Common myeloid progenitor, CD34-positive (primary cell): ENCODE measurements at regions not wholly inside any gene's neighbourhood (a gene's known extent, or its start where the extent isn't known, plus 50 kb on each side); places are given as distances from the start of the nearest gene placed in this dataset.

Experiments used
- CTCF ChIA-PET: fragments of 350-600 bp; sonication (Branson Sonifier 250); formaldehyde crosslinking; loops from one replicate; lab custom pipeline; 2021; ENCODE audit warnings: antibody characterized with exemption; lab: Charles Lee
- POLR2A ChIA-PET: fragments of 350-600 bp; sonication (Branson Sonifier 250); formaldehyde crosslinking; loops from one replicate; lab custom pipeline; 2021; ENCODE audit warnings: antibody characterized with exemption; lab: Charles Lee
- DNase-seq, 3 donors: peaks; one replicate each; pipeline versions ENCODE4 v3.0.0 to v3.0.0-alpha.2; 2013
- H3K27ac ChIP-seq, 2 experiments: 1 replicate in 1 of 2; 2 replicates in 1 of 2; pipeline ENCODE4 v1.7.0; 2013; ENCODE audit warnings: inconsistent platforms in 2 of 2, low read length in 2 of 2, mild to moderate bottlenecking in 2 of 2, low read depth in 1 of 2, moderate library complexity in 1 of 2; ENCODE audit not compliant: severe bottlenecking in 2 of 2, insufficient read depth in 1 of 2, poor library complexity in 1 of 2
- H3K27me3 ChIP-seq, 5 experiments: replicated peaks in 2 of 5; 1 replicate in 3 of 5; 2 replicates in 2 of 5; pipeline versions ENCODE4 v1.6.1 to v1.7.0; 2013; ENCODE audit warnings: low read length in 4 of 5, mild to moderate bottlenecking in 2 of 5, moderate library complexity in 2 of 5, inconsistent platforms in 1 of 5; ENCODE audit not compliant: insufficient read depth in 5 of 5, control insufficient read depth in 4 of 5
- H3K36me3 ChIP-seq, 4 experiments: 1 replicate in 2 of 4; 2 replicates in 2 of 4; pipeline versions ENCODE4 v1.6.1 to v1.7.0; 2013; ENCODE audit warnings: low read length in 3 of 4, control low read depth in 1 of 4, mild to moderate bottlenecking in 1 of 4; ENCODE audit not compliant: control insufficient read depth in 4 of 4, insufficient read depth in 4 of 4
- H3K4me1 ChIP-seq, 4 experiments: 1 replicate in 3 of 4; 2 replicates in 1 of 4; pipeline versions ENCODE4 v1.6.1 to v1.7.1; 2013; ENCODE audit warnings: low read length in 3 of 4, mild to moderate bottlenecking in 3 of 4, control low read depth in 1 of 4, inconsistent platforms in 1 of 4, moderate library complexity in 1 of 4; ENCODE audit not compliant: control insufficient read depth in 4 of 4, insufficient read depth in 4 of 4; ENCODE audit errors: control extremely low read depth in 1 of 4
- H3K4me3 ChIP-seq, 7 experiments: 1 replicate in 4 of 7; 2 replicates in 3 of 7; pipeline versions ENCODE4 v1.5.1 to v1.7.0; 2013; ENCODE audit warnings: mild to moderate bottlenecking in 7 of 7, low read length in 6 of 7, moderate library complexity in 6 of 7, inconsistent platforms in 2 of 7, low read depth in 2 of 7, control low read depth in 1 of 7; ENCODE audit not compliant: insufficient read depth in 4 of 7, control insufficient read depth in 1 of 7; ENCODE audit errors: extremely low read depth in 1 of 7
- H3K9me3 ChIP-seq, 5 experiments: 1 replicate in 4 of 5; 2 replicates in 1 of 5; pipeline versions ENCODE4 v1.6.1 to v1.7.1; 2013; ENCODE audit warnings: low read length in 4 of 5, mild to moderate bottlenecking in 2 of 5, inconsistent platforms in 1 of 5, low read depth in 1 of 5, moderate library complexity in 1 of 5; ENCODE audit not compliant: control insufficient read depth in 4 of 5, insufficient read depth in 2 of 5; ENCODE audit errors: control extremely low read depth in 1 of 5
- WGBS: methylation state at CpG from one replicate; pipeline ENCODE4 v1.1.5; 2013; ENCODE audit not compliant: insufficient coverage; 5-methylcytosine and 5-hydroxymethylcytosine counted together

DNA sequence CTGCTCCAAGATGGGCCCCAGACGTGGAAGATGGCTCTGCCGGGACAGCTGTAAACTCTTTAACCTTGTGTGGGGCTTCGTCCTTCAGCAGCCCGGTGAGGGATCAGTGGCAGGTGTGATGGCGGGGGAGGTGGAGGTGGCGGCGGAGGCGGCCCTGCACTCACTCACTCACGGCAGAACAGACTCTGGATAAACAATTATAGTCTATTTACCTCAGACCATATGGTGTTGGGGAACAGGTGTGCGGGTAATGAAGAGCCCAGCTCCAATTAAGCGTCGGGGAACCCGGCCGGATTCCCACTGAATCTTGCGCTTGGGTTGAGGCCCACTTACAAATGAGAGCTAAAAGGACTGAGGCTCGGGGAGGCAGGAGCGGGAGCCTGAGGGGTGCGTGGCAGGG lies 104.3 kb upstream of the SDK2 start:
- WGBS = 94% methylated on average over 16 of the region's 18 CpGs
- H3K36me3 ChIP-seq = no peaks in the 10 kb centered on the region
- no peaks in the 10 kb centered on the region for H3K4me1 ChIP-seq
- POLR2A ChIA-PET = no interaction called here
- no peak overlapping the region for H3K27ac ChIP-seq
- H3K27me3 ChIP-seq = peaks cover 0 to 2% (median 0%) of the 10 kb centered on the region in 5 experiments
- H3K4me3 ChIP-seq = no peak overlapping the region
- H3K9me3 ChIP-seq = no peaks in the 10 kb centered on the region
- CTCF ChIA-PET = no interaction called here
- no peak for DNase-seq

DNA sequence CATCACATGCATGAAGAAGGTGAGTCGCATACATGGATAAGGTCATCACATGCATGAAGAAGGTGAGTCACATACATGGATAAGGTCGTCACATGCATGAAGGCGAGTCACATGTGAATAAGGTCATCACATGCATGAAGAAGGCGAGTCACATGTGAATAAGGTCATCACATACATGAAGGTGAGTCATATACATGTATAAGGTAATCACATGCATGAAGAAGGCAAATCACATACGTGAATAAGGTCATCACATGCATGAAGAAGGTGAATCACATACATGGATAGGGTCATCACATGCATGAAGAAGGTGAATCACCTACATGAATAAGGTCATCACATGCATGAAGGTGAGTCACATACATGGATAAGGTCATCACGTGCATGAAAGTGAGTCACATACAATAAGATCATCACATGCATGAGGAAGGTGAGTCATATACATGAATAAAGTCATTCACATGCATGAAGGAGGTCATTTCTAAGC lies 105.1 kb upstream of the SDK2 start:
- POLR2A ChIA-PET = no interaction called here
- H3K27me3 ChIP-seq = peaks cover 0 to 2% (median 0%) of the 10 kb centered on the region in 5 experiments
- no peak overlapping the region for H3K4me3 ChIP-seq
- 85% methylated on average over 5 of the region's 6 CpGs for WGBS
- H3K36me3 ChIP-seq = no peaks in the 10 kb centered on the region
- CTCF ChIA-PET = no interaction called here
- DNase-seq = peak in 2 of 3 donors; percentile 6 to 26
- no peak overlapping the region for H3K27ac ChIP-seq
- no peaks in the 10 kb centered on the region for H3K4me1 ChIP-seq
- no peaks in the 10 kb centered on the region for H3K9me3 ChIP-seq

DNA sequence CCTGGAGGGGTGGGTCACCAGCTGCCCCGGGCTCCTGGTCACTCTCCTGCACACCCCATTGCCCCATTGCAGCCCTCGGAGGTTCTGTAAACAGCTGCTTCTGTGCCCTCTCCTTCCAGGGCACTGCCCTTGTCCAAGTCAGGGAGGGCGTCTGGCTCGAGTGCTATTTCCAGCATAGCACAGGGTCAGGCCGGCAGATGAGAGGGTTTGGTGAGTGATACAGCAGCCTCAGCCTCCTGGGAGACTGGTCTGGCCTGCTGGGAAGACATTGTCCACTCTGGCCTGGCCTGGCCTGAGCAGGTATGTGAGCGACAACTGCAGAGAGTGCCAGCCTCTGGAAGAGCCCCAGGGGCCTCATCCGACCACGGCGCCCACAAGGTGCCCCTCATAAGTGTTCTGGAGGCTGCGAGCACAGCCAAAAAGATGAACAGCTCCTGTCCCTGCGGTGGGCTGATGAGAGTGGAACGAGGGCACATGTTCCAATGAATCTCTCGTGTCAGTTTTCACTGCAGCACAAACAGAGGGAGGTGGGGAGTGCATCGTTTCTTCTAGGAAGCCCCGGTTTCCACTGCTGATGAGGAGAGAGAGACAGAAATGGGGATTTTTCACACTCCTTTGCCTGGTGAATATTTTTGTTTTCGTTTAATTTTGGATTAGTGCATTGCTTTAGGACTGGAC lies 105.8 kb upstream of the SDK2 start:
- H3K9me3 ChIP-seq = no peaks in the 10 kb centered on the region
- H3K36me3 ChIP-seq = no peaks in the 10 kb centered on the region
- DNase-seq = no peak
- no peaks in the 10 kb centered on the region for H3K4me1 ChIP-seq
- ChIA-PET CTCF (no interaction called here), POLR2A (no interaction called here)
- 82% methylated on average over 13 of the region's 16 CpGs for WGBS
- peaks cover 0 to 2% (median 0%) of the 10 kb centered on the region in 5 experiments for H3K27me3 ChIP-seq
- H3K27ac ChIP-seq = no peak overlapping the region
- H3K4me3 ChIP-seq = no peak overlapping the region

DNA sequence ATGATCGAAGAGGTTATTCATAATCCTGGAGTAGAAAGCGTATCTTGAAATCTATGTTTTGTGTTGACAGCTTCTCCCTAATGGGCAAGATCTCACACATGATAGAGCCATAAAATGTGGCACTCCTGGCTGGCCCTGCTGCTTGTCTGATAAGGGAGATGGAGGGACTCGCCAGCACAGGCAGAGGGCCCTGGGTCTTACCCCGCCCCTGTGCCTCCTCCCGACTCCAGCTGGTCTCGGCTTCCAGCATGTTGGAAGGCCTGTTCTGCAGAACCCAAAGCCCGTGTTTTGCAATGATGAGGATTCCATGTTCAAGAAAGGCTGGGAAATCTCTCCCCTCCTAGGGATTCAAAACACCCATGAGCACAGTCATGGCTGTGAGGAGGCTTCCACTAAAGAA lies 106.7 kb upstream of the SDK2 start:
- WGBS = 82% methylated on average over 5 of the region's 7 CpGs

DNA sequence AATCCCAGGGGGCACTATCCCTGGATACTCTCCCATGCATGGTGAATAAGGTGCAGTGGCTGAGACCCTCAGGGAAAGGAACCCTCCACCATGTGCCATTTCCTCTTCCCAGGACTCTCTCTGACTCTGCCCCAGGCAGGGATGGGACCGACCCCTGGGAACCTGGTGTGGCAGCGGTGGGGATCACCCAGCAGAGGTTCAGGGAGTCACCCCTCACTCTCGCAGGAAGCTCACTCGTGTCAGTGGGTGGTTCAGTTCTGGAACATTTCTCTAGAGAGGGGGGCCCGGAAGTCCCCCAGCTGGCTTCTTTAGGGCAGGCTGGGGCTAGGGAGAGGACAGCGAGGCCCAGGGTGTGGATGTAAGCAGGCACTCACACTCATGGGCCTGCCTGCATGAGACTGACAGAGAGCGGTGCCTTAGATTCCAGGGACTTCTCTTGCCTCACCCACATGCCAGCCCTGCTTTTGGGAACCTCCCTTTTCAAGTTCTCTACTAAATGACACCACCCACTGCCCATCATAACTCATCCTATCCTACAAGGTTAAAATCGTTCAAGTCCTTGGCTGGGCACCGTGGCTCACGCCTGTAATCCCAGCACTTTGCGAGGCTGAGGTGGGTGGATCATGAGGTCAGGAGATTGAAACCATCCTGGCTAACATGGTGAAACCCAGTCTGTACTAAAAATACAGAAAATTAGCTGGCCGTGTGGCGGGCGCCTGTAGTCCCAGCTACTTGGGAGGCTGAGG lies 109.7 kb upstream of the SDK2 start:
- CTCF ChIA-PET = no interaction called here
- POLR2A ChIA-PET = no interaction called here

More for the DNA sequence above, 106.7 kb upstream of the SDK2 start:
- peaks cover 0 to 3% (median 0%) of the 10 kb centered on the region in 5 experiments for H3K27me3 ChIP-seq
- DNase-seq = no peak
- H3K27ac ChIP-seq = no peak overlapping the region
- CTCF ChIA-PET = no interaction called here
- H3K36me3 ChIP-seq = no peaks in the 10 kb centered on the region
- H3K4me3 ChIP-seq = no peak overlapping the region
- POLR2A ChIA-PET = no interaction called here
- H3K4me1 ChIP-seq = no peaks in the 10 kb centered on the region
- no peaks in the 10 kb centered on the region for H3K9me3 ChIP-seq

DNA sequence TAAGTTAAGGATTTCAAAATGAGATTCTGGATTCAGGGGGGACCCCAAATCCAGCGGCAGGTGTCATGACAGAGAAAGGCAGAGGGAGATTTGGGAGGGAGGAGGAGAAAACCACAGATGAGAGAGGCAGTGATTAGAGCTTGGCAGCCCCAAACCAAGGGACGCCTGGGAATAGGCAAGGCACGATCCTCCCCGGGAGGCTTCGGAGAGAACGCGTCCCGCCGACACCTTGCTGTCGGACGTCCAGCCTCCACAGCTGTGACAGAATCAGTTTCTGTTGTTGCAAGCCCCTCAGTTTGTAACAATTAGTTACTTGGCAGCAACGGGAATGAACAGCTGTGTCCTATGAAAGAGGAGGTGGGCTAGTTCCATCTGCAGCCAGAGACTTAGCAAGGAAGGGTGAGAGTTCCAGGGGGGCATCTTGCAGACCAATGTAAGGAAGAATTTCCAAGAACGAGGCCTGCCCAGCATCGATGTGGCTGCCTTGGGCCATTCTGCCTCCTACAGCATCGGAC lies 110.7 kb upstream of the SDK2 start:
- ChIA-PET POLR2A (no interaction called here), CTCF (no interaction called here)
- no peaks in the 10 kb centered on the region for H3K9me3 ChIP-seq
- H3K36me3 ChIP-seq = no peaks in the 10 kb centered on the region
- H3K4me3 ChIP-seq = no peak overlapping the region
- H3K27ac ChIP-seq = no peak overlapping the region
- H3K4me1 ChIP-seq = no peaks in the 10 kb centered on the region
- peaks cover 0 to 3% (median 0%) of the 10 kb centered on the region in 5 experiments for H3K27me3 ChIP-seq
- DNase-seq = no peak
- WGBS = 97% methylated on average over 14 of the region's 15 CpGs

More for the DNA sequence above, 109.7 kb upstream of the SDK2 start:
- no peaks in the 10 kb centered on the region for H3K4me1 ChIP-seq
- H3K9me3 ChIP-seq = no peaks in the 10 kb centered on the region
- peaks cover 0 to 3% (median 0%) of the 10 kb centered on the region in 5 experiments for H3K27me3 ChIP-seq
- WGBS = 100% methylated on average over 7 of the region's 14 CpGs
- H3K36me3 ChIP-seq = no peaks in the 10 kb centered on the region
- H3K4me3 ChIP-seq = no peak overlapping the region
- DNase-seq = no peak
- no peak overlapping the region for H3K27ac ChIP-seq

DNA sequence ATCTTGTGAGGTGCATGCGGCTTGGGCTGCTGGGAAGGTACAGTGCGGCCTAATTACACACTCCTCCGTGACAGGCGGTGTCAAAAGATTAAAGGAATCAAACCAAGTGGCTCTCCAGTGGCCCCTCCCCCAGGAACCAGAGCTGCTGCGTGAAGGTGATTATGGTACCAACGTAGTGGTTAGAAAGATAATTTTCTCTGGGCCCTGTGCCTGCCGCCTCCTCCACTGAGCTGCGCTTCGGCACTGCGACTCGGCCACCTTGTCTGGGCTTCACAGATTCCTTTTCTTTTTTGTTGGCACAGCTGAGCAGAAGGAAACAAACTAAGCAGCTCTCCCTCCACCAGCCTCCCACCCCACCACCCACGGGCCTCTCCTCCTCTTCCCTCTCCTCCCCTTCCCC lies 113.2 kb upstream of the SDK2 start:
- Histone ChIP-seq H3K9me3 (no peaks in the 10 kb centered on the region), H3K27me3 (peaks cover 0 to 3% (median 0%) of the 10 kb centered on the region in 5 experiments), H3K36me3 (no peaks in the 10 kb centered on the region), H3K4me3 (no peak overlapping the region), H3K27ac (no peak overlapping the region), H3K4me1 (no peaks in the 10 kb centered on the region)
- ChIA-PET CTCF (interaction anchor here (1.6 kb wide), 1 partner anchor 19 kb away, joined by 4 read pairs; no protein-coding TSS in a partner anchor), POLR2A (no interaction called here)
- DNase-seq = peak; percentile 4 to 59 (median 41)
- 88% methylated on average over 11 of the region's 12 CpGs for WGBS
